ENCODE measurements at regions not wholly inside any gene's neighbourhood (a gene's known extent, or its start where the extent isn't known, plus 50 kb on each side); places are given as distances from the start of the nearest gene placed in this dataset.

DNA sequence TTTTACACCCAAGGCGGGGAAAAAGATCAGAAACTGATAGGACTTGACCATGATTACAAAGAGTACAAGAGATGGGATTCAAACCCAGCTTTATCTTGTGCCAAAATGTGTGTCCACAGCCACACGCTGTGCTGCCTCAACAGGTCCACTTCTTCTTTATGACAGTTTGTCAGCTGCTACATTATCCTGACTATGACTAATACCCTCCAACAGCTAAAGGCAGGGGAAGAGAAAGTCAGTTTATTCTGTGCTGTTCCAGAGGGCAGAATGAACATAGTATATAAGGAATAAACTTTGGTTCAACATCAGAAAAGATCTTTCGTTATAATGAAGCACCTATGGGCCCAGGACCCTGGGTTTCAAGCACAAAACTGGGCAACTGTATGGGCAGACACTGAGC is 668.2 kb upstream of the TENM4 start:
- DNase-seq (no peak), ATAC-seq (ENCODE audit: insufficient read depth, low FRiP score) (no peak)
- Histone ChIP-seq H3K27me3 (ENCODE audit: control insufficient read depth in 3 of 3, insufficient read depth in 3 of 3, low read length in 2 of 3) (no peaks in the 10 kb centered on the region), H3K9ac (ENCODE audit: insufficient read depth in 1 of 2, low read length in 2 of 2) (no peak overlapping the region), H3K4me3 (no peak overlapping the region), H3K36me3 (ENCODE audit: control insufficient read depth in 4 of 4, insufficient read depth in 4 of 4, low read length in 4 of 4) (no peaks in the 10 kb centered on the region), H3K9me3 (ENCODE audit: control insufficient read depth in 4 of 4, insufficient read depth in 3 of 4, low read length in 3 of 4) (no peaks in the 10 kb centered on the region), H3K27ac (ENCODE audit: low read depth in 1 of 2, low read length in 1 of 2) (no peak overlapping the region), H3K4me1 (ENCODE audit: control insufficient read depth in 5 of 5, insufficient read depth in 5 of 5, low read length in 5 of 5) (no peaks in the 10 kb centered on the region)
- TF ChIP-seq, protein P1, sequence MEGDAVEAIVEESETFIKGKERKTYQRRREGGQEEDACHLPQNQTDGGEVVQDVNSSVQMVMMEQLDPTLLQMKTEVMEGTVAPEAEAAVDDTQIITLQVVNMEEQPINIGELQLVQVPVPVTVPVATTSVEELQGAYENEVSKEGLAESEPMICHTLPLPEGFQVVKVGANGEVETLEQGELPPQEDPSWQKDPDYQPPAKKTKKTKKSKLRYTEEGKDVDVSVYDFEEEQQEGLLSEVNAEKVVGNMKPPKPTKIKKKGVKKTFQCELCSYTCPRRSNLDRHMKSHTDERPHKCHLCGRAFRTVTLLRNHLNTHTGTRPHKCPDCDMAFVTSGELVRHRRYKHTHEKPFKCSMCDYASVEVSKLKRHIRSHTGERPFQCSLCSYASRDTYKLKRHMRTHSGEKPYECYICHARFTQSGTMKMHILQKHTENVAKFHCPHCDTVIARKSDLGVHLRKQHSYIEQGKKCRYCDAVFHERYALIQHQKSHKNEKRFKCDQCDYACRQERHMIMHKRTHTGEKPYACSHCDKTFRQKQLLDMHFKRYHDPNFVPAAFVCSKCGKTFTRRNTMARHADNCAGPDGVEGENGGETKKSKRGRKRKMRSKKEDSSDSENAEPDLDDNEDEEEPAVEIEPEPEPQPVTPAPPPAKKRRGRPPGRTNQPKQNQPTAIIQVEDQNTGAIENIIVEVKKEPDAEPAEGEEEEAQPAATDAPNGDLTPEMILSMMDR (IDR thresholded peaks at IDR 0.05; ENCODE audit: control extremely low read depth, extremely low read depth), result no peak
- 85 to 89% methylated on average over 3 of the region's 3 CpGs for WGBS, 2 donors

DNA sequence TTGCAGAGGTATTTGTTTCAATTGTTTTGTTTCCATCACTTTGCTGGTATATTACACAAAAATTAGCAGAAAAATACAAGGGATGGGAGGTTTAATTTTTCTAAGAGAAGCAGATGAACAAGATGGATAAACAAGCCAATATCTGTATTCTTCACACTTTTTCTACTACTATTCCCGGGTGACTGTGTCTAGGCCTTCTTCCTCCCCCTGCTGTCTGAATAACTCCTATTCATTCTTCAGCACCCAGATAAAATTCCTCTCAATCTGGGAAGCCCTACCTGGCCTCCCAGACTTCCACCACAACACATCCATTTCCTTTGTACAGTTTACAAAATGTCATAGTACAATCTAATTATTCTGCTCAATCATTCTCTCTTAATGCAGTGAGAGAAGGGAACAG is 666.6 kb upstream of the TENM4 start:
- no peaks in the 10 kb centered on the region for H3K36me3 ChIP-seq (ENCODE audit: control insufficient read depth in 4 of 4, insufficient read depth in 4 of 4, low read length in 4 of 4)
- DNase-seq (no peak), ATAC-seq (ENCODE audit: insufficient read depth, low FRiP score) (no peak)
- no peak overlapping the region for H3K9ac ChIP-seq (ENCODE audit: insufficient read depth in 1 of 2, low read length in 2 of 2)
- 72 to 89% methylated on average over 1 of the region's 1 CpG for WGBS, 2 donors
- H3K4me3 ChIP-seq, result no peak overlapping the region
- H3K27me3 ChIP-seq (ENCODE audit: control insufficient read depth in 3 of 3, insufficient read depth in 3 of 3, low read length in 2 of 3), result no peaks in the 10 kb centered on the region
- TF ChIP-seq, protein P1 (IDR thresholded peaks at IDR 0.05; ENCODE audit: control extremely low read depth, extremely low read depth), result no peak
- no peaks in the 10 kb centered on the region for H3K9me3 ChIP-seq (ENCODE audit: control insufficient read depth in 4 of 4, insufficient read depth in 3 of 4, low read length in 3 of 4)
- no peaks in the 10 kb centered on the region for H3K4me1 ChIP-seq (ENCODE audit: control insufficient read depth in 5 of 5, insufficient read depth in 5 of 5, low read length in 5 of 5)
- no peak overlapping the region for H3K27ac ChIP-seq (ENCODE audit: low read depth in 1 of 2, low read length in 1 of 2)

DNA sequence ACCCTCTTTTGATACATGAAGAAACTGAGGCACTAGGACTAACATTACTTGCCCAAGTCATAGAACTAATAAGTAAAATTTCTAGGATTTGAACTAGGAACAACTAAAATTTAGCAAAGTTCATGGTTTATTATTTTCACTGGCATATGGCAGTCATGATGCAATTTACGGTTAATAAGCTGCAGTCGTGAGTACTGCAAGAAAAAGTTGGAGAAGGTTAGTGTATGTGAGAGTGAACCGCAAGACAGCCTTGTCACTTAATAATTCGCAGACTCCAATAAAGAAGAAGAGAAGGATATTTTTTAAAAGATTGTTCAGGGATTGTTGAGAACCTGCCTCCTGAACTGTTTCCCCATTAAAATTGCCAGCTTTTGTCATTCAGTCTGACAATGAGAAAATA is 663.4 kb upstream of the TENM4 start:
- WGBS, 2 donors, result 67 to 78% methylated on average over 4 of the region's 4 CpGs
- TF ChIP-seq, protein P1 (IDR thresholded peaks at IDR 0.05; ENCODE audit: control extremely low read depth, extremely low read depth), result no peak
- no peak for ATAC-seq (ENCODE audit: insufficient read depth, low FRiP score)
- H3K36me3 ChIP-seq (ENCODE audit: control insufficient read depth in 4 of 4, insufficient read depth in 4 of 4, low read length in 4 of 4), result no peaks in the 10 kb centered on the region
- no peaks in the 10 kb centered on the region for H3K4me1 ChIP-seq (ENCODE audit: control insufficient read depth in 5 of 5, insufficient read depth in 5 of 5, low read length in 5 of 5)
- no peak for DNase-seq
- no peaks in the 10 kb centered on the region for H3K9me3 ChIP-seq (ENCODE audit: control insufficient read depth in 4 of 4, insufficient read depth in 3 of 4, low read length in 3 of 4)
- H3K27ac ChIP-seq (ENCODE audit: low read depth in 1 of 2, low read length in 1 of 2), result no peak overlapping the region
- no peak overlapping the region for H3K4me3 ChIP-seq
- no peaks in the 10 kb centered on the region for H3K27me3 ChIP-seq (ENCODE audit: control insufficient read depth in 3 of 3, insufficient read depth in 3 of 3, low read length in 2 of 3)
- no peak overlapping the region for H3K9ac ChIP-seq (ENCODE audit: insufficient read depth in 1 of 2, low read length in 2 of 2)

DNA sequence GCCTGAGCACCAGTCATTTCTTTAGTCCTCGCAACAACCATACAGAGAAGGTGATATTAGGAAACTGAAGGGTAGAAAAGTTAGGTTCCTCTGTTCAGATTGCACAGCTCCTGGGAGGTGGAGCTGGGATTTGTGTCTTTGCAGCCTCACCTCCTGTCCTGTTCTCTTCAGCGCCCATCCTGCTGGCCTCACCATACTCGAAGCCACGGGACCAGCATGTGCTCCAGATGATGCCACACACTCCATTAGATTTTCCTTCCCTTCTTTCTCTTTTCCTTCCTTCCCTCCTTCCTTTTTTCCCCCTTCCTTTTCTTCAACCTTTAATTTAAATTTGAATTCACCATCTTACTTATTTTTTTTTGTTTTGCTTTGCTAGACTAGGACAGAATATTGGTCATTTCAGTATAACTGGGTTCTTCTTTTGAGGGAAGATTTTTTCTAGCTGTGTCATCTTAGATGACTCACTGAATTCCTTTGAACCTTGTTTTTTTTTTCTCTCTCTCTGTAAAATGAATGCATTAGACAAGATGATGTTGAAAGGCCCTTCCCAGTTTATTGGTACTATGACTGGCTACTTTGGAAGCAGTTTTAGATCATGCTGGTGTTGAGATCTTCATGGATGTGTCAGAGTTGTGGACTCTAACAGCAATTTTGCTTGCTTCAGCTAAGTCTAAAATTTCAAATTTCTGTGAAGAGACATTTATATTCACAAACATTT is 662.5 kb upstream of the TENM4 start:
- no peaks in the 10 kb centered on the region for H3K9me3 ChIP-seq (ENCODE audit: control insufficient read depth in 4 of 4, insufficient read depth in 3 of 4, low read length in 3 of 4)
- H3K27me3 ChIP-seq (ENCODE audit: control insufficient read depth in 3 of 3, insufficient read depth in 3 of 3, low read length in 2 of 3), result no peaks in the 10 kb centered on the region
- H3K4me1 ChIP-seq (ENCODE audit: control insufficient read depth in 5 of 5, insufficient read depth in 5 of 5, low read length in 5 of 5), result no peaks in the 10 kb centered on the region
- TF ChIP-seq, protein P1 (IDR thresholded peaks at IDR 0.05; ENCODE audit: control extremely low read depth, extremely low read depth), result no peak
- no peak for DNase-seq
- no peaks in the 10 kb centered on the region for H3K36me3 ChIP-seq (ENCODE audit: control insufficient read depth in 4 of 4, insufficient read depth in 4 of 4, low read length in 4 of 4)
- H3K27ac ChIP-seq (ENCODE audit: low read depth in 1 of 2, low read length in 1 of 2), result no peak overlapping the region
- ATAC-seq (ENCODE audit: insufficient read depth, low FRiP score), result no peak
- 89 to 97% methylated on average over 4 of the region's 4 CpGs for WGBS, 2 donors
- no peak overlapping the region for H3K4me3 ChIP-seq
- H3K9ac ChIP-seq (ENCODE audit: insufficient read depth in 1 of 2, low read length in 2 of 2), result no peak overlapping the region

Data from lung (tissue), 11 donors.